ENCODE measurements at regions not wholly inside any gene's neighbourhood (a gene's known extent, or its start where the extent isn't known, plus 50 kb on each side); places are given as distances from the start of the nearest gene placed in this dataset.

DNA sequence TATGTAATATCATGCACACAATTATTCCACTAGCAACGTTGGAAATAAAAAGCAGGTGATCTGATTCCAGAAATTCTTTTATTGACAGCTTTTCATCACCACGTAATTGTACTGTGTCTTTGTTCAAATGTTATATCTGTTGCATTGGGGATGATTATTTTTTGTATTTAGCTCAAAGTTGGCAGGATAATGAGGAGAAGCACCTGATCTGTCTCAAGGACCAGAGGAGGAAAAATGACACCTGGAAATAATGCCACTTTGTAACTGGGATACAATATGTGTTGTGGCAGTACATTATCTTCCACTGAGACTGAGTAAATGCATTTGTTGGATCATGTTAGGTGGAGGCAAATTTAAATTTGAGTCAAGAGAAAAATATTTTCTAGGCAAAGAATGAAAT lies 1298.8 kb upstream of the CDH6 start:
- ATAC-seq: no peak
- intact Hi-C loops (cut with DNase I): no loop called here

DNA sequence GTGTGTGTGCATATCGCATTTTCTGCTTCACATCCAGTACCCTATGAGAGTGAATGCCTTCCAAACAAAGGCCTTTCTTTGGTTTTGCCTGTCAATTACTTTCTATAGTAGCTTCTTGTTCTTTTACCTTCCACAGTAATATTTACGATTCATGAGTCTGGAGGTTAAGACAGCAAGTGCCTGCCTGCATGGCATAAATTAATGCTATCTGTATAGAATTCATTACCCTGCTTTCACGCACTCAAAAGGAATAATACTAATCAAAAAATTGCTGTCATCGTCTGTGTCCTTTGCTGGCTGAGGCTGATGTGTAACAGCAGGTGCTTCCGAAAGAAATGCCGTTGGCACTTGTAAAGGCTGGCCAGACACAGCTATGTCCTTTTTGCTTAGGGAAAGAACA lies 1304.4 kb upstream of the CDH6 start:
- intact Hi-C loops (cut with DNase I): no loop called here
- ATAC-seq: no peak
- no peak for DNase-seq (ENCODE audit: low spot score)

More for the DNA sequence above, 1298.8 kb upstream of the CDH6 start:
- DNase-seq (ENCODE audit: low spot score): no peak

DNA sequence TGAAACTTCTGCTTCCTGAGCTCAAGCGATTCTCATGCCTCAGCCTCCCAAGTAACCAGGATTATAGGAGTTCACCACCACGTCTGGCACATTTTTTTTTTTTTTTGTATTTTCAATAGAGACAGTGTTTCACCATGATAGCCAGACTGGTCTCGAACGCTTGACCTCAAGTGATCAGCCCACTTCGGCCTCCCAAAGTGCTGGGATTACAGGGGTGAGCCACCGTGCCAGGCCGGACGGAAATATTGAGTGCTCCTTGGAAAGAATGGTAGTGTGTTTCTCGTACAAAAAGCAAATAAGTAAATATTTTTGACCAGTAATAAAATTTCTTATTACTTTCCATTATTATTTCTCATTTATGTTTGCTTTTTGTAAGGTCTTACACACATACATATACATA lies 1307.9 kb upstream of the CDH6 start:
- ATAC-seq (no peak), DNase-seq (ENCODE audit: low spot score) (no peak)
- intact Hi-C loops (cut with DNase I): no loop called here

DNA sequence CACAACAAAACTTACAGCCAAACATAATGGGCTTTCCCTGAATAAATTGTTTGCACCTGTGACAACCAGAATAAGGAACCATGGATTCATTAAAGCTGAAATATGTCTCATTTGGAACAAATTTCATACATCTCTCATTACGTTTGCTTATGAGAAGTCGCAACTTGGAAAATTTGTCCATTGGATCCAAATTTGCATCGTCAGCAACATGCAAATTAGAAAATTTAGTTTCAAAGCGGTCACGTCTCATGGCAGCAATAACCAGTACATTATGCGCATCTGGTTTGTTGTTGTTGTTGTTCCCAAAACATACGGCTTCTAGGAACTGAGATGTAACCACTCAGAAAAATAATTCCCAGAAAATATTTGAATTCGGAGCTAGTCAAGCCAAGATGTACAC lies 1311.5 kb upstream of the CDH6 start:
- DNase-seq (ENCODE audit: low spot score): no peak
- ATAC-seq: no peak
- intact Hi-C loops (cut with DNase I): no loop called here

DNA sequence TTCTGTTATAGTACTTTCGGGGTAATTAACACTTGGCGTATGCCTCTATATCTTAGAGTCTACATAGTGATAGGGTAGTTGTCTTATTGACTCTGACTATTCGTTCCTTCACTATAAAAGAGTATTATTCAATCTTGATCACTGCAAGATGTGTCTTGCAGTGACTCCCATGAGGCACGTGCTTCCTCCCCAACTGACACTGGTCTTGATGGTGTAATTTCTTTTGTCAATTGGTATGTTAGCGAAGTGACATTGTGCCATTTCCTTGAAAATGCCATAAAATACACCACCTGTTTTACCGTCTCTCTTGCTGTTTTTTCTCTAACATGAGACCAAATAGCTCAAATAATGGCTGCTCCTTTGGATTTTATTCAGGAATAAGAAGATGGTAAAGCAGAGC lies 1314.1 kb upstream of the CDH6 start:
- DNase-seq (ENCODE audit: low spot score): no peak
- ATAC-seq: no peak
- intact Hi-C loops (cut with DNase I): no loop called here

DNA sequence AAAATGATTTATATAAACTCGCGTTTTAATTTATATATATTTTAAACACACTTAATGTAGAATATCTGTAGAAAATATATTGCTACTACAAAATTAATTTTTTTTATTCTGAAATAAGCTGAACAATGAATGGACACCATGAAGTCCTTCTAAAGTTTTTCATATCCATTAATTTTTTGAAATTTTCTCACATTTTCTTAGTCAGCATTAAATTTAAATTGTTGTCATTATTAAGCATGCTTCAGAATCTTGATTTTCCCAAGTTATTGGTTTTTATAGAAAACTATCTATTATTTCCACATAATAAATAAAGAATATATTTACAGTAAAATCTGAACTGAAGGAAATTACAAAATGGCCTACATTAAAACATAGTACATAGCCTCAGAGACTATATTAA lies 1314.9 kb upstream of the CDH6 start:
- no peak for ATAC-seq
- intact Hi-C loops (cut with DNase I): no loop called here
- no peak for DNase-seq (ENCODE audit: low spot score)

DNA sequence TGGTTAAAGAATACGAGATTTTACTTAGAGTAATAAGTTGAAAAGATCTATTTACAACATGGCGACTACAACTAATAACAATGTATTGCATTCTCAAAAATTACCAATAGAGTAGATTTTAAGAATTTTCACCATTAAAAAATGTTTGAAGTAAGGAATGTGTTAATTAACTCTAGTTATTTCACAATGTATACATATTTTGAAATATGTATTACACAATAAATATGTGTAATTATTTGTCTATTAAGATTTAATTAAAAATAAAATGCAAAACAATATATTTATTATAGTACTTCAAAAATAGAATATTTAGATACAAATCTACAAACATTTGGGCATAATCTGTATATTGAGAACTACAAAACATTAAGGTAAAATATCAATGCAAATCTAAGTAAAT lies 1326.3 kb upstream of the CDH6 start:
- intact Hi-C loops (cut with DNase I): no loop called here
- ATAC-seq: no peak
- no peak for DNase-seq (ENCODE audit: low spot score)

DNA sequence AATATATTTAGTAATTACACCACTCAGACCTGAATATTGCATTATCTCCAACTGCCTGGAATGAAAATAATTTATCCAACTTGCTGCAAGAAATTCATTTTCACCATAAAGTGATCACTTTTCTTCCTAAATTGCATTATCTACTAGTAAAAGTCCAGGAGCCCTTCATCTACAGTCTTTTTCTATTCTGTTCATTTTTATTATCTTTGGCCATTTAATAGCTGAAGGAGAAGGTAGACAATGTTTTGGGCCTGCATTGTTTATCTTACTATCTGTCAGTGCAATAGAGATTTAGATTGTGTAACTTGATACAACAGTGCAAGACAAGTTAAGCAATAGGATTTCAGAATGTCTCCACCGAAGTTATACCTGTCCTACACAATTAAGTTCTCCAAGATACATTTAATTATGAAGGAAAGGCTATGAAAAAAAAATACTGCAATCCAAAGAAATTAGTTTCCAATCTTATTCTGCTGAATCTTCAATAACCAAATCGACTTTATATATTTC lies 1339.7 kb upstream of the CDH6 start:
- ATAC-seq (no peak), DNase-seq (ENCODE audit: low spot score) (no peak)
- intact Hi-C loops (cut with DNase I): no loop called here

DNA sequence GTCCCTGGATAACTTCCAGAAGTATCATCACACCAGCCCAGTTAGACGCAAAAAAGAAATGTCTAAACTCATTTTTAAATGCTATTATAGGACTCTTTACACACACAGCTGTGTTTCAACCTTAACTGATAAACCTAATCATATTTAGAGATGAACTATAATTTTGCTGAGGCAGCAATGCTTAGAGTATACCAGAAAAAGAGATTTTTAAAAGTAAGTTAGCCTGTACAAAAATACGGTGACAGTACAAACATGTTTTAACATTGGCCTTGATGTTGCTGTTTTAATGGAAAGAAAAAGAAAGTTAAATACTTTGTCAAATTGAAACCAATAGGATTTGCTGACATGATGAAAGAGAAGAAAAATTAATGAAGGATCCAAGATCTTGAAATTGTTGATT lies 1341.2 kb upstream of the CDH6 start:
- ATAC-seq: no peak
- DNase-seq (ENCODE audit: low spot score): no peak
- intact Hi-C loops (cut with DNase I): no loop called here

DNA sequence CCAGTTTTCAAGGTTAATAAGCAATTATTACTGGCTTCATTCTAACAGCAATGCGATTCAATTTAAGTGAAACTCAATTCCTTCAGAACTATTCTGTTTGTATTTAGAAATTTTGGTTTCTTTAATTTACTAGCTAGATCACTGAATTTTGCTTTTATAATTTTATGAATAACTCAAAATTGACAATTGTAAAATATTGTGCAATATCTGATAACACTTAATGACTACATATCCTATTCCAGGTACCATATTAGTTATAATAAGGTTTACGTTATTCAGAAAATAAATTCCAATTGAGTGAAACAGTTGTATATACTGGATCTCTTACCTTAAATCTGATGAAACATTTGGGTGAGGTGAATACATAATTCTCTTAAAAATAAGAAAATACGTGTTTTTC lies 1348.3 kb upstream of the CDH6 start:
- DNase-seq (ENCODE audit: low spot score) (no peak), ATAC-seq (no peak)
- intact Hi-C loops (cut with DNase I): no loop called here

DNA sequence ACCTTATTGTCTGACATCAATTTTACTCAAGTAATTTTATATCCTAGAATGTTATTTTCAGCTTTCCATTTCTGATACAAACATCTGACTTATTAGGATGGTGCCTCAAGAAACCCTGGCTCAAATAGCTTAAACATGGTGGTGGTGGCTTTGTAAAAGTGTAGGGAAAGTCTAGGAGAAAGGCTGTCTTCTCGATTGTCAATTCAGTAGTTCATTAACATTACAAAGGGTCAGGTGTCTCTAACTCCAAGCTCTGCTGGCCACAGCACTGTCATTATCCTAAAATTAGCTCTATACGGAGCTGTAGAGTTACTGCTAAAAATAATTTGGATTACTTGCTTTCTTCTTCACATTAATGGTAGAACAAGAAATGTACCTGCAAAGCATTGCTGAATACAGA lies 1360.1 kb upstream of the CDH6 start:
- DNase-seq (ENCODE audit: low spot score) (no peak), ATAC-seq (no peak)
- intact Hi-C loops (cut with DNase I): no loop called here

DNA sequence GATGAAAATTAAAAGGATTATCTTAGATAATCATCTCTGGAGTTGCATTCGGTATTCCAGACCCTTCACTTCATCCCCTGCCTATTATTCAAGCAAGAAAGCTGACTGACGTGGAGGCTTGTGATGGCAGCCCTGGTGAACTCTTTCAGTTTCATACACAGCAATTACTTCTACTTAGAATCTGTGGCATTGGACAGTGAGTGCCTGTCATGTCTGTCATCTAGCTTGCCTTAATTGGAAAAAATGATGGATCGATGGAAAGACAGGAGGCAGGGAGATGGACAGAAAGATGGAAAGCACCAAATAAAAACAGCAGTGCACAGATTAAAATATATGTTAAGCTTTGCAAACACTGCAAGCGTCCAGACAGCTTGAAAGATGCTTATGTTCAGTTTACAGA lies 1371.0 kb upstream of the CDH6 start:
- DNase-seq (ENCODE audit: low spot score) (no peak), ATAC-seq (no peak)
- intact Hi-C loops (cut with DNase I): no loop called here

DNA sequence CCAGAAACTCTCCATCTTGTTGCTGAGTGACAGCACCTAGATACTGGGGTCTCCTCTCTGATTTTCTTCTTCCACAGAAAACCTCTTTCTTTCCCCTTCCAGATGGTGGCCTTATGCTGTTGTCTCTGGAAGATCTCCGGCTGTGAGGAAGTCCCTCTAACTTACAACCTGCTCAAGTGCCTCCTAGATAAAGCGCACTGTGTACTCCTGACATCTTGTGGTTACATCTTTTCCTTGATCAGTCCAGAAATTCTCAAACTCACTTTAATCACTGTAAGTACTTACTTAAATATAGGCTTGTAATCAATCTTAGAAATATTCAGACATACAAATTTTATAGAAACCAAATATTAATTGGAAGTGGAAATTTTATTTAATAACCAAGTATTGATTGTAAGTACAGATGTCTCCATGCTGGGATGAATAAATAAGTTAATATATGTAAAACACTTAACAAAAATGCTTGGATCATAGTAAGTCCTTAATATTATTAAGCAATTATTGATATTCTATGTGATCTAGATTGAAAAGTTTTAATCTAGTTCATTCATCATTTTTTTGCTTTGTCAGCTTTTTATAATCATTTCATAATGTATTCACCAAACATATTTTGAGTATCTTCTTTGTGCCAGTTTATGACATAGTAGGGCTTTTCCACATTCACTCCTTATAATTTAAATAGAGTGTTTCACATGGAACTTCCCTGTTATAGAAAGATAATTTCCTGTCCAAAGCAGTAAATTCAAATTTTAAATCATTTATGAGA lies 1381.4 kb upstream of the CDH6 start:
- ATAC-seq (no peak), DNase-seq (ENCODE audit: low spot score) (no peak)
- intact Hi-C loops (cut with DNase I): no loop called here

DNA sequence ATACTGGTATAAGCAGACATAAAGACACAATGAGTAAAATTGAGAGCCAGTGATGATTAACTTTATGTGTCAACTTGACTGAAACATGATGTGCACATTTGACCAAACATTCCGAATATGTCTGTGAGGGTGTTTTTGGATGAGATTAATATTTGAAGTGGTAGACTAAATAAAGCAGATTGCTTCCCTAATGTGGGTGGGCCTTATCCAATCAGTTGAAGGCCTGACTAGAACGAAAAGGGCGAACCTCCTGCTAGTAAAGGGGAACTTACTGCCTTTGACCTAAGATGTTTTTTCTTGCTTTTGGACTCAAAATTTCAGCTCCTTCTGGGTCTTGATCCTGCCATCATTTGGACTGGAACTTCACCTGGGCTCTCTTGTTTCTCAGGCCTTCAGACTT lies 1387.7 kb upstream of the CDH6 start:
- intact Hi-C loops (cut with DNase I): no loop called here
- ATAC-seq: no peak
- no peak for DNase-seq (ENCODE audit: low spot score)

DNA sequence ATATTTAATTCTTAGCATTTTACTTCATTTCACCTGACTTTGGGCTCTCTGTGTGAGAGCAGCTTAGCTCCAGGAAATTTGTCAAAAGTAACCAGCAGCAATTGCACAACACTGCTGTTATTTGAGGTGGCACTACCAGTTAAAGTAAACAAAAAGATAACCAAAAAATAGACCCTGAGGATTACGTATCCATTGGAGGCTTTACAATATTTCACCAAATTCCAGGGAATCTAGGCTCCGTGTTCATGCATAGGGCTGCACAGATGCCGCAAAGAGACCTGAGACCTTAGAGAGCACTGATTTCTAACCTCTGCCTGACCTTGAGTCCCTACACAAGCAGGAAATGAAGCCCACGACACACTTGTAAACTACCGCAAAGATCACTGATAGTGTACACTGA lies 1392.7 kb upstream of the CDH6 start:
- ATAC-seq (no peak), DNase-seq (ENCODE audit: low spot score) (no peak)
- intact Hi-C loops (cut with DNase I): no loop called here

DNA sequence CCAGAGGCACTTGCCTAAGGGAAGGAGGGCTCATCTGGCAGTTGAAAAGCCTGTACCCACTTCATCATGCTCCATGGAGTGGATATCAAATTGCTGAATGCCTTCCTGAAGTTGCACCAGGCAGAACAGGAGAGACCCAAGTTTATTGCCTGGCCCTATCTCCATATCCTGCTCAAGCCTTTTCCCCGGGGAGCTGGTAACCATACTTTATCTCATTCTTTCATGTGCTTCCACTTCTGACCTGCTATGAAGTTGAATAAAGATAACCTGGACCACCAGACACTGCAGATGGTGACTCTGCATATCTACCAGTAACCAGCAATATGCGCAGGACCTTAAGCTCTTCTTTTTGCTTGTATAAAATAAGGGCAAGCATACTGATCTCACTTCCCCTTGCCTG lies 1397.5 kb upstream of the CDH6 start:
- ATAC-seq: no peak
- intact Hi-C loops (cut with DNase I): no loop called here
- DNase-seq (ENCODE audit: low spot score): no peak

DNA sequence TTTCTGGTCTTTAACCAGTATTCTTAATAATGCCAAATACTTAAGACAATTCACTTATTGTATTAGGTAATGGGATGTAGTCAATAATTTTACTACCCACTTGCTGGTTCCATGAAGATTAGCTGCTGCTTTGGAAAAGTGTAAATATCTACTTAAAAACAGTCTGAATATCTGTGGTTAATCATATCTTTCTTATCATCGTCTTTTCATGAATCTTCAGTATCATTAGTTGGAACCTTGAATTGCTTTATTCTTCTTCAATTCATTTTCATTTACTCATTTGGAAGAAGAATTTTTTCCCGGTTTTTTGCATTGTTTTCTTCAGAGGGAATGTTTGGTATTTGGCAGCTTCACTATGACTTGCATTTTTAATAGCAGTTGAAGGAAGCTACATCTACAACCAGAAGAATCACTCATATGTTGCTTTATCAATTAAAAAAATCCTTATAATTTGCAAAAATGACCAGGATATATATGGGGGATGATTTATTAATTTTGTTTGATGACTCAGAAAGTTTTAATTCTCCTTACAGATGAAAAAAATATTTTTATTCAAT lies 1398.3 kb upstream of the CDH6 start:
- intact Hi-C loops (cut with DNase I): no loop called here
- no peak for ATAC-seq
- DNase-seq (ENCODE audit: low spot score): no peak

DNA sequence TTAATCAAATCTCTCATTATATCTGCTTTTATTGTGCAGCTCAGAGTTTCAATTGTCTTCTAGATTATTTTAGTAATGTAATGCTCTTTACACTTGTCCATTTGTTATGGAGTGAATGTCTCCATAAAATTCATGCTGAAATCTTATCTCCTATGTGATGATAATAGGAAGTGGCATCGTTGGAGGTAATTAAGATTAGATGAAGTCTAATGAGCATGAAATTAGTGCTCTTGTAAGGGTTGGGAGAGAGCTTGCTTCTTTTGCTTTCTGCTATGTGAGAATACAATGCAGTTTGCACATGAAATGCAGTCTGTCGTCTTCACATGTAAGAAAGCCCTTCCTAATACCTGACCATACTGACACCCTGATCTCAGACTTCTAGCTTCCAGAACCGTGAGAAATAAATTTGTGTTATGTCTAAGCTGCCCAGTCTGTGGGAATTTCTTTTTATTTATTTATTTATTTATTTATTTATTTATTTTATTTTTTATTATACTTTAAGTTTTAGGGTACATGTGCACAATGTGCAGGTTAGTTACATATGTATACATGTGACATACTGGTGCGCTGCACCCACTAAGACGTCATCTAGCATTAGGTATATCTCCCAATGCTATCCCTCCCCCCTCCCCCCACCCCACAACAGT lies 1399.2 kb upstream of the CDH6 start:
- intact Hi-C loops (cut with DNase I): no loop called here
- DNase-seq (ENCODE audit: low spot score) (no peak), ATAC-seq (no peak)

DNA sequence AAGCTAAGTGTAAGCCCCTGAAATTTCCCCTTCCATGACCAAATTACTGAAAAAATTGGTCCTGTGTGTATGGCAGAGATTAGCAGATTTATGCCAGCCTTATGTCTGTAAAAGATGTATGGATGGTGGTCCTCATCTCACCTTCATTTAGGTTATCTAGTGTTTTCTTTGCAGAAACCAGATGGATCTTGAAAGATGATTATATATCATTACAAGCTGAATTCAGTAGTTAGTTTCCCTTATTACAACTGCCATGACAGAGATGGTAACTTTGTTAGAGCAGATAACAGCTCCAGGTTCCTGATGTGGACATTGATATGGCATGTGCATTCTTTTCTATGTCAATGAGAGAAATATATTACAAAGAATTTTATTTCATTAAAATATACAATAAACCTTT lies 1403.2 kb upstream of the CDH6 start:
- intact Hi-C loops (cut with DNase I): no loop called here
- ATAC-seq (no peak), DNase-seq (ENCODE audit: low spot score) (no peak)

DNA sequence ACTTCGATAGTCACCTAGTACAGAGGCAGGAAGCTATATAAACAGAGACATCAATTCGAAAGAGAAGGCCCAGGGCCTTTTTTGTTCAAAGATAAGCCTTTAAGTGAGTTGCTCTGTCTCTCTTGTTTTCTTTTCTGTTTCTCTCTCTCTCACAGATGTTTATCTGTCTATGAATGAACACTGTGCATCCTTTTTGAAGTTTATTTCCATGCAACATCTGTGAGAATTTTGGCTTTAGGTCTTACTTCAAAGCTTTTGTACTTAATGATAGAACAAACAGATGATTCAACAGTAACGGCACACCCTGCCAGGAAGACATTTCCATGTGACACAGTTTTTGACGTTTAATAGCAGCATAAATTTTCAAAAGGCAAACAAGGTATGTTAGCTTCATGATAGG lies 1413.1 kb upstream of the CDH6 start:
- DNase-seq (ENCODE audit: low spot score): no peak
- intact Hi-C loops (cut with DNase I): no loop called here
- ATAC-seq: no peak

DNA sequence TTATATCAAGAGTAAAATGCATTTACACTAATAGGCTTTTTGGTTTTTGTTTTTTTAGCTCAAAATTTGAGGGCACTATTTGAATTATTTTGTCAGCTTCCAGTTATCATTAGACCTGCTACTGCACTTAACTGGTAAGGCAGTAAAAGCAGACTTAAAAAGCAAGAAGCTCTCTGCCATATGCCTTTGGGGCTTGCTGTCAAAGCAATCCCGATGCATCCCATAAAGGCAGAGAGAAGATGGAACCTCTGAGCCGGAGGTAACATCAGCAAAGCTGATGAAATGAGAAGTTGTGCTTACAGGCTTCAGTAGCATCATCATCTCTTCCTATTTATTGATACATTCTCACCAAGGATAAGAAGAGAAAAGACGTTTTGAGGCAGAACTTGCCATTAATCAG lies 1414.3 kb upstream of the CDH6 start:
- no peak for ATAC-seq
- no peak for DNase-seq (ENCODE audit: low spot score)
- intact Hi-C loops (cut with DNase I): no loop called here
